ENCODE measurements at regions not wholly inside any gene's neighbourhood (a gene's known extent, or its start where the extent isn't known, plus 50 kb on each side); places are given as distances from the start of the nearest gene placed in this dataset.
A peak's percentile ranks its signal among the peaks of the same experiment; 100 is the strongest.

- H3K4me3 ChIP-seq (replicated peaks; ENCODE audit: low read depth, low read length), result no peak overlapping the region
Measured at GRCh38 chr17:77645072-77646045, 313.1 kb upstream of the TNRC6C start.

GRCh38 chr17:77646046-77646430, 312.5 kb upstream of the TNRC6C start:
- no peak for DNase-seq (ENCODE audit: extremely low read depth, insufficient read length)
- no peak for TF ChIP-seq CTCF (IDR thresholded peaks at IDR 0.05; ENCODE audit: insufficient read depth, low read length, poor library complexity, severe bottlenecking)
- no peak overlapping the region for H3K4me3 ChIP-seq (replicated peaks; ENCODE audit: low read depth, low read length)
- H3K36me3 ChIP-seq (ENCODE audit: control insufficient read depth, insufficient read depth, low read length), result no peaks in the 10 kb centered on the region
- H3K27me3 ChIP-seq (replicated peaks; ENCODE audit: control insufficient read depth, insufficient read depth, low read length), result no peaks in the 10 kb centered on the region; the same call in none of the 2 replicates

More at GRCh38 chr17:77645072-77646045, 313.1 kb upstream of the TNRC6C start:
- peak; percentile 12 for TF ChIP-seq CTCF (IDR thresholded peaks at IDR 0.05; ENCODE audit: insufficient read depth, low read length, poor library complexity, severe bottlenecking)
- Histone ChIP-seq H3K27me3 (replicated peaks; ENCODE audit: control insufficient read depth, insufficient read depth, low read length) (no peaks in the 10 kb centered on the region; the same call in none of the 2 replicates), H3K36me3 (ENCODE audit: control insufficient read depth, insufficient read depth, low read length) (no peaks in the 10 kb centered on the region)
- no peak for DNase-seq (ENCODE audit: extremely low read depth, insufficient read length)

- no peak for TF ChIP-seq CTCF (IDR thresholded peaks at IDR 0.05; ENCODE audit: insufficient read depth, low read length, poor library complexity, severe bottlenecking)
- no peak for DNase-seq (ENCODE audit: extremely low read depth, insufficient read length)
- H3K36me3 ChIP-seq (ENCODE audit: control insufficient read depth, insufficient read depth, low read length), result no peaks in the 10 kb centered on the region
Measured at GRCh38 chr17:77647531-77647930, 311.0 kb upstream of the TNRC6C start.

GRCh38 chr17:77649717-77650211, 308.7 kb upstream of the TNRC6C start:
- H3K4me3 ChIP-seq (replicated peaks; ENCODE audit: low read depth, low read length), result no peak overlapping the region
- H3K27me3 ChIP-seq (replicated peaks; ENCODE audit: control insufficient read depth, insufficient read depth, low read length), result no peaks in the 10 kb centered on the region; the same call in 1 of the 2 replicates
- no peak for DNase-seq (ENCODE audit: extremely low read depth, insufficient read length)
- TF ChIP-seq CTCF (IDR thresholded peaks at IDR 0.05; ENCODE audit: insufficient read depth, low read length, poor library complexity, severe bottlenecking), result peak; percentile 16
- H3K36me3 ChIP-seq (ENCODE audit: control insufficient read depth, insufficient read depth, low read length), result no peaks in the 10 kb centered on the region

More at GRCh38 chr17:77647531-77647930, 311.0 kb upstream of the TNRC6C start:
- Histone ChIP-seq H3K4me3 (replicated peaks; ENCODE audit: low read depth, low read length) (no peak overlapping the region), H3K27me3 (replicated peaks; ENCODE audit: control insufficient read depth, insufficient read depth, low read length) (no peaks in the 10 kb centered on the region; the same call in 1 of the 2 replicates)

- H3K4me3 ChIP-seq (replicated peaks; ENCODE audit: low read depth, low read length), result no peak overlapping the region
- no peak for DNase-seq (ENCODE audit: extremely low read depth, insufficient read length)
- H3K36me3 ChIP-seq (ENCODE audit: control insufficient read depth, insufficient read depth, low read length), result no peaks in the 10 kb centered on the region
- no peak for TF ChIP-seq CTCF (IDR thresholded peaks at IDR 0.05; ENCODE audit: insufficient read depth, low read length, poor library complexity, severe bottlenecking)
- no peaks in the 10 kb centered on the region; the same call in 1 of the 2 replicates for H3K27me3 ChIP-seq (replicated peaks; ENCODE audit: control insufficient read depth, insufficient read depth, low read length)
Measured at GRCh38 chr17:77651988-77652387, 306.5 kb upstream of the TNRC6C start.

Data from GM06990 (cell line).